Kidney (tissue), 13 donors: ENCODE measurements at regions not wholly inside any gene's neighbourhood (a gene's known extent, or its start where the extent isn't known, plus 50 kb on each side); places are given as distances from the start of the nearest gene placed in this dataset.

Experiments used
- DNase-seq, 5 donors: peaks; one replicate each; pipeline ENCODE4 v3.0.0-alpha.2; 2013 to 2020
- FAIRE-seq: peaks from 2 replicates; lab custom pipeline; 2012; peaks lifted over from hg19 to GRCh38; lab: Jason Lieb, UNC
- H3K27ac ChIP-seq, 2 donors: one replicate each; pipeline ENCODE4 v1.7.0; 2013; ENCODE audit warnings: low read depth in 2 of 2, low read length in 2 of 2, inconsistent platforms in 1 of 2
- H3K27me3 ChIP-seq: one replicate; pipeline ENCODE4 v1.7.1; 2013; ENCODE audit warnings: low read length, inconsistent platforms; ENCODE audit not compliant: control insufficient read depth, insufficient read depth
- H3K36me3 ChIP-seq, 3 donors: one replicate each; pipeline versions ENCODE4 v1.7.0 to v1.7.1; 2013; ENCODE audit warnings: low read length in 3 of 3, control low read depth in 1 of 3, inconsistent platforms in 1 of 3; ENCODE audit not compliant: insufficient read depth in 3 of 3, control insufficient read depth in 2 of 3
- H3K4me1 ChIP-seq, 3 donors: one replicate each; pipeline versions ENCODE4 v1.7.0 to v1.7.1; 2013; ENCODE audit warnings: low read length in 3 of 3, inconsistent platforms in 1 of 3, low read depth in 1 of 3; ENCODE audit not compliant: control insufficient read depth in 2 of 3, insufficient read depth in 2 of 3
- H3K4me3 ChIP-seq, 3 donors: one replicate each; pipeline versions ENCODE4 v1.7.0 to v1.8.1; 2013; ENCODE audit warnings: low read length in 3 of 3, control low read depth in 1 of 3, inconsistent platforms in 1 of 3
- H3K9ac ChIP-seq, 3 donors: one replicate each; pipeline versions ENCODE4 v1.7.0 to v1.7.1; 2013; ENCODE audit warnings: low read length in 3 of 3, control low read depth in 1 of 3, inconsistent platforms in 1 of 3
- H3K9me3 ChIP-seq, 3 donors: one replicate each; pipeline versions ENCODE4 v1.7.0 to v1.7.1; 2013; ENCODE audit warnings: low read length in 3 of 3, control low read depth in 1 of 3, inconsistent platforms in 1 of 3; ENCODE audit not compliant: control insufficient read depth in 2 of 3, insufficient read depth in 1 of 3
- intact Hi-C: fragments of 100-400 bp; cut with DNase I; formaldehyde crosslinking; loops from one replicate; pipeline ENCODE4 v1.11.1; 2022
- TF ChIP-seq, protein P1 (sequence below): IDR thresholded peaks from 3 replicates; pipeline ENCODE4 v1.5.1; 2012; ENCODE audit warnings: mild to moderate bottlenecking, moderate library complexity, borderline replicate concordance; ENCODE audit not compliant: insufficient read depth; ENCODE audit errors: extremely low read depth
- donor health status: control.
- donor health status: control.
- donor health status: control.
- donor health status: control.
- donor health status: control.
- donor health status: DM: yes; HTN: yes; CAD: no.
- donor health status: Normal renal cell carcinoma (clear cell type).

GRCh38 chr13:103639326-103639725 is 573.1 kb upstream of the SLC10A2 start:
- Histone ChIP-seq H3K27me3 (no peaks in the 10 kb centered on the region), H3K9ac (no peak overlapping the region), H3K27ac (no peak overlapping the region), H3K9me3 (no peaks in the 10 kb centered on the region), H3K4me1 (peaks cover 0 to 2% (median 0%) of the 10 kb centered on the region in 3 donors), H3K36me3 (no peaks in the 10 kb centered on the region), H3K4me3 (no peak overlapping the region)
- TF ChIP-seq, protein P1, sequence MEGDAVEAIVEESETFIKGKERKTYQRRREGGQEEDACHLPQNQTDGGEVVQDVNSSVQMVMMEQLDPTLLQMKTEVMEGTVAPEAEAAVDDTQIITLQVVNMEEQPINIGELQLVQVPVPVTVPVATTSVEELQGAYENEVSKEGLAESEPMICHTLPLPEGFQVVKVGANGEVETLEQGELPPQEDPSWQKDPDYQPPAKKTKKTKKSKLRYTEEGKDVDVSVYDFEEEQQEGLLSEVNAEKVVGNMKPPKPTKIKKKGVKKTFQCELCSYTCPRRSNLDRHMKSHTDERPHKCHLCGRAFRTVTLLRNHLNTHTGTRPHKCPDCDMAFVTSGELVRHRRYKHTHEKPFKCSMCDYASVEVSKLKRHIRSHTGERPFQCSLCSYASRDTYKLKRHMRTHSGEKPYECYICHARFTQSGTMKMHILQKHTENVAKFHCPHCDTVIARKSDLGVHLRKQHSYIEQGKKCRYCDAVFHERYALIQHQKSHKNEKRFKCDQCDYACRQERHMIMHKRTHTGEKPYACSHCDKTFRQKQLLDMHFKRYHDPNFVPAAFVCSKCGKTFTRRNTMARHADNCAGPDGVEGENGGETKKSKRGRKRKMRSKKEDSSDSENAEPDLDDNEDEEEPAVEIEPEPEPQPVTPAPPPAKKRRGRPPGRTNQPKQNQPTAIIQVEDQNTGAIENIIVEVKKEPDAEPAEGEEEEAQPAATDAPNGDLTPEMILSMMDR, result no peak
- FAIRE-seq, result no peak
- intact Hi-C loops, result no loop called here
- DNase-seq, result no peak

GRCh38 chr13:103638706-103639105 is 572.5 kb upstream of the SLC10A2 start:
- no peak overlapping the region for H3K27ac ChIP-seq
- DNase-seq (no peak), FAIRE-seq (no peak)
- H3K4me1 ChIP-seq, result peaks cover 0 to 2% (median 0%) of the 10 kb centered on the region in 3 donors
- H3K36me3 ChIP-seq, result no peaks in the 10 kb centered on the region
- intact Hi-C loops, result no loop called here
- no peak overlapping the region for H3K9ac ChIP-seq
- H3K9me3 ChIP-seq, result no peaks in the 10 kb centered on the region
- no peaks in the 10 kb centered on the region for H3K27me3 ChIP-seq
- TF ChIP-seq, protein P1, result no peak
- H3K4me3 ChIP-seq, result no peak overlapping the region

- Histone ChIP-seq H3K9ac (no peak overlapping the region), H3K36me3 (no peaks in the 10 kb centered on the region), H3K27me3 (no peaks in the 10 kb centered on the region), H3K27ac (no peak overlapping the region), H3K4me1 (no peaks in the 10 kb centered on the region), H3K4me3 (no peak overlapping the region), H3K9me3 (no peaks in the 10 kb centered on the region)
- FAIRE-seq (no peak), DNase-seq (no peak)
- intact Hi-C loops, result no loop called here
- TF ChIP-seq, protein P1, result no peak
Measured at GRCh38 chr13:103634066-103634465, 567.8 kb upstream of the SLC10A2 start.

DNA sequence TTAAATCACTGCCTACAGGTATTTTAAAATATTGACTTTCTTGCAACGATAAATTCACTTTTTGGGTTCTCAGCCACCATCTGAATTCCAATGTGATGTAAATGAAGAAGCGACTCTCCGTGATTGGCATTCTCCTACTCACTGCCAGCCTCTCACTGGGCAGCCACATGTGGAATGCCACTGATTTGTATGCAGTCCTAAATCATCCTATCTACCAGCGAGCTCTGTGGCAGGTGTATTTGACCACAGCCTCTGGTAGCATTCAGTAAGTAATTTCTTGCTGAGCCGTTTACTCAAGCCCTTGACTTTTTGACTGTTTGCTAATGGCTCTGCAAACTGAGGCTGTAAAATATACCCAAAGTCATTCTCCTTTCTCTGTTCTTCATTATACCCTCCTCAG is 559.0 kb upstream of the SLC10A2 start:
- H3K4me3 ChIP-seq, result no peak overlapping the region
- no peaks in the 10 kb centered on the region for H3K36me3 ChIP-seq
- DNase-seq (no peak), FAIRE-seq (no peak)
- no peaks in the 10 kb centered on the region for H3K9me3 ChIP-seq
- H3K4me1 ChIP-seq, result no peaks in the 10 kb centered on the region
- intact Hi-C loops, result no loop called here
- TF ChIP-seq, protein P1, result no peak
- no peak overlapping the region for H3K9ac ChIP-seq
- no peaks in the 10 kb centered on the region for H3K27me3 ChIP-seq
- no peak overlapping the region for H3K27ac ChIP-seq
